ENCODE measurements at regions not wholly inside any gene's neighbourhood (a gene's known extent, or its start where the extent isn't known, plus 50 kb on each side); places are given as distances from the start of the nearest gene placed in this dataset.
A peak's percentile ranks its signal among the peaks of the same experiment; 100 is the strongest.

DNA sequence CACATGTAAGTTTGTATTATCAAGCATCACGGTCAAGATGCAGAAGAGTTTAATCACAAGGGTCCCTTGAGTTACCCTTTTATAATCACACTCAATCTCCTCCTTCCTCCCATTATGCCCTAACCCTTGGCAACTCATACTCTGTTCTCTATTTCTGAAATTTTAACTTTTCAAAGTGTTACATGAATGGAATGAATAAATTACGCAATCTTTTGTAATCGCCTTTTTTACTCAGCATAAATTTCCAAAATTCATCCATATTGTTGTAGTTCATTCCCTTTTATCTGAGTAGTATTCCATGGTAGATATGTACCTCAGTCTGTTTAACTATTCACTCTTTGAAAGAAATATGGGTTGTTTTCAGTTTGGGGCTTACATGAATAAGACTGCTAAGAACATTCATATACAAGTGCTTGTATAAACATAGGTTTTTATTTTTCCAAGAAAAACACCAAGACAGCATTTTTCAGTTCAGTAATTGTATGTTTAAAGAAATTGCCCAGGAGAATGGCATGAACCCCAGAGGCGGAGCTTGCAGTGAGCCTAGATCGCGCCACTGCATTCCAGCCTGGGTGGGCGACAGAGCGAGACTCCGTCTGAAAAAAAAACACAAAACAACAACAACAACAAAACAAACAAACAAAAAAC lies 430.9 kb upstream of the KCNH7 start:
- ChIA-PET CTCF (interaction anchor here (0.6 kb wide), 1 partner anchor 961 kb away, joined by 3 read pairs; no protein-coding TSS in a partner anchor), POLR2A (no interaction called here)
- Histone ChIP-seq H3K36me3 (ENCODE audit: control insufficient read depth, insufficient read depth, low read length) (no peaks in the 10 kb centered on the region), H3K4me3 (ENCODE audit: low read depth, low read length) (no peak overlapping the region), H3K27me3 (ENCODE audit: control insufficient read depth, insufficient read depth, low read length) (no peaks in the 10 kb centered on the region)
- TF ChIP-seq, protein P1, sequence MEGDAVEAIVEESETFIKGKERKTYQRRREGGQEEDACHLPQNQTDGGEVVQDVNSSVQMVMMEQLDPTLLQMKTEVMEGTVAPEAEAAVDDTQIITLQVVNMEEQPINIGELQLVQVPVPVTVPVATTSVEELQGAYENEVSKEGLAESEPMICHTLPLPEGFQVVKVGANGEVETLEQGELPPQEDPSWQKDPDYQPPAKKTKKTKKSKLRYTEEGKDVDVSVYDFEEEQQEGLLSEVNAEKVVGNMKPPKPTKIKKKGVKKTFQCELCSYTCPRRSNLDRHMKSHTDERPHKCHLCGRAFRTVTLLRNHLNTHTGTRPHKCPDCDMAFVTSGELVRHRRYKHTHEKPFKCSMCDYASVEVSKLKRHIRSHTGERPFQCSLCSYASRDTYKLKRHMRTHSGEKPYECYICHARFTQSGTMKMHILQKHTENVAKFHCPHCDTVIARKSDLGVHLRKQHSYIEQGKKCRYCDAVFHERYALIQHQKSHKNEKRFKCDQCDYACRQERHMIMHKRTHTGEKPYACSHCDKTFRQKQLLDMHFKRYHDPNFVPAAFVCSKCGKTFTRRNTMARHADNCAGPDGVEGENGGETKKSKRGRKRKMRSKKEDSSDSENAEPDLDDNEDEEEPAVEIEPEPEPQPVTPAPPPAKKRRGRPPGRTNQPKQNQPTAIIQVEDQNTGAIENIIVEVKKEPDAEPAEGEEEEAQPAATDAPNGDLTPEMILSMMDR (IDR thresholded peaks at IDR 0.05; ENCODE audit: insufficient read depth, low read depth, low read length): no peak
- no peak for DNase-seq (ENCODE audit: low read depth)

DNA sequence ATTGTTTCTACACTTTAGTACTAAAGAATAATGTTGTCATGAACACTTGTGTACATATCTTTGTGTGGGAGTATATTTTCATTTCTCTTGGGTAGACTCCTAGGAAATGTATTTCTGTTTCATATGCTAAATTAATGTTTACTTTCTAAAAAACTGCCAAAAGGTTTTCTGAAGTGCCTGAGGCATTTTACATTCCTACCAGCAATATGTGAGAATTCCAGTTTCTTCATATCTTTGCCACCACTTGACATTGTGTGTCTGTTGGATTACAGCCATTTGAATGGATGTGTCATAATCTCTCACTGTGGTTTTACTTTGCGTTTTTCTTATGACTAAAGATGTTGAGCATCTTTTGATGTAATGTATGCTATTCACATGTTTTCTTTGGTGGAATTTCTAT lies 428.2 kb upstream of the KCNH7 start:
- TF ChIP-seq, protein P1 (IDR thresholded peaks at IDR 0.05; ENCODE audit: insufficient read depth, low read depth, low read length): no peak
- ChIA-PET CTCF (no interaction called here), POLR2A (no interaction called here)
- Histone ChIP-seq H3K36me3 (ENCODE audit: control insufficient read depth, insufficient read depth, low read length) (no peaks in the 10 kb centered on the region), H3K27me3 (ENCODE audit: control insufficient read depth, insufficient read depth, low read length) (no peaks in the 10 kb centered on the region), H3K4me3 (ENCODE audit: low read depth, low read length) (no peak overlapping the region)
- peak; percentile 65 for DNase-seq (ENCODE audit: low read depth)

DNA sequence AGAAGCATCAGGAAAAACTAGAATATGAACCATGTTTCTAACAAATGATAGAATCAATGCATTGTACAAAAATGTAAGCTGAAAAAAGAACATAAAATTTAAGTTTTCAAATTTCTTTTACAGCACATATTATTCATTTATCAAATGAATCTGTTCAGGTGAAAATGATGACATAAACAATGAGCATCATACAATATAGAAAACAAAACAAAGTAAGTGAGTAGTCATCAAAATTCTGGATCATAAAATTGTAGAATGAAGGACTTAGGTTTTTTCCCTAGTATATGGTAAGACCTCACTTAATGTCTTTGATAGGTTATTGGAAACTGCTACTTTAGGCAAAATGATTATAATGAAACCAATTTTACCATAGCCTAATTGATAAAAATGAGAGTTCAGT lies 427.0 kb upstream of the KCNH7 start:
- CTCF ChIA-PET: interaction anchor here (0.6 kb wide), 1 partner anchor 1389 kb away, joined by 3 read pairs; no protein-coding TSS in a partner anchor

DNA sequence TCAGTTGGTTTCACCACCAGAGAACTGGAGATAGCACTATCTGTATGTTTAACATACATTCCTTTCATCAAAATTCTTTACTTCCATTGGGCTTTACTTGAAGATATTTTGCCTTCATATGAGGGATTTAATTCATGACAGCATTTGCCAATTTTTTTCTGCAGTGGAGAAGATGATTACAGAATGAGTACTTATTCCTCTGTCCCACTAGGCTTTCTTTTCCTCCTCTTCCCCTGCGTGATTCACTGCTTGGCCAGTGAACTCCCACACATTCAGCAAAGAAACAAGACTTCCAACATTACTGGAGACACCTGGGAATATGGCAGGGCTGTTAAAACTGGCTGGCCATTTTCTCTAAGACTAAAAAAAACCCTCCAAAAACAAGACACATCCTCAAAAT lies 425.8 kb upstream of the KCNH7 start:
- no peak for DNase-seq (ENCODE audit: low read depth)
- Histone ChIP-seq H3K36me3 (ENCODE audit: control insufficient read depth, insufficient read depth, low read length) (no peaks in the 10 kb centered on the region), H3K27me3 (ENCODE audit: control insufficient read depth, insufficient read depth, low read length) (no peaks in the 10 kb centered on the region), H3K4me3 (ENCODE audit: low read depth, low read length) (no peak overlapping the region)
- ChIA-PET CTCF (no interaction called here), POLR2A (no interaction called here)
- TF ChIP-seq, protein P1 (IDR thresholded peaks at IDR 0.05; ENCODE audit: insufficient read depth, low read depth, low read length): no peak

More for the DNA sequence above, 427.0 kb upstream of the KCNH7 start:
- no peak for DNase-seq (ENCODE audit: low read depth)
- Histone ChIP-seq H3K27me3 (ENCODE audit: control insufficient read depth, insufficient read depth, low read length) (no peaks in the 10 kb centered on the region), H3K4me3 (ENCODE audit: low read depth, low read length) (no peak overlapping the region), H3K36me3 (ENCODE audit: control insufficient read depth, insufficient read depth, low read length) (no peaks in the 10 kb centered on the region)
- TF ChIP-seq, protein P1 (IDR thresholded peaks at IDR 0.05; ENCODE audit: insufficient read depth, low read depth, low read length): no peak
- POLR2A ChIA-PET: no interaction called here

DNA sequence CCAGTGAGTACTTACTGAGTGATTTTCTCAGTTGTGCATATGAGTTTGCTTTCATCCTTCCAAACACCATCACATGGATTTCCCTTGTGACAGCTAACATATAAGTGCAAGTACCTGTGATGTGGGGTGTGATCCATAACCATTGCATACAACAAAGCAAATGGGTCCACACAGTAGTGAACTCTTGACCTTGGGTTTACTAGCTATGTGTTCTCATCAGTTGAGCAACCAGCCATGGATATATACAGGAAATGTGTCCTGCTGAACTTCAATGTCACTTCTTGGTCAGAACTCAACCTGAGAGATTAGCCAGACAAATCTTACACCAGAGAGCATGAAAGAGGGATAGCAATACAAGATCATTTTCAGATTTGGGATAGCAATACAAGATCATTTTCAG lies 420.9 kb upstream of the KCNH7 start:
- POLR2A ChIA-PET: no interaction called here
- DNase-seq (ENCODE audit: low read depth): no peak
- Histone ChIP-seq H3K36me3 (ENCODE audit: control insufficient read depth, insufficient read depth, low read length) (no peaks in the 10 kb centered on the region), H3K4me3 (ENCODE audit: low read depth, low read length) (no peak overlapping the region), H3K27me3 (ENCODE audit: control insufficient read depth, insufficient read depth, low read length) (no peaks in the 10 kb centered on the region)
- CTCF ChIA-PET: no interaction called here
- TF ChIP-seq, protein P1 (IDR thresholded peaks at IDR 0.05; ENCODE audit: insufficient read depth, low read depth, low read length): no peak
